GM21360 (cell line): ENCODE measurements at regions not wholly inside any gene's neighbourhood (a gene's known extent, or its start where the extent isn't known, plus 50 kb on each side); places are given as distances from the start of the nearest gene placed in this dataset.

Source experiments
- ATAC-seq: cut with Tn5 transposase; IDR thresholded peaks from one replicate; pipeline ENCODE4 v1.9.1; 2021; ENCODE audit warnings: mild to moderate bottlenecking, moderate library complexity; ENCODE audit not compliant: unreplicated experiment

GRCh38 chr17:73782641-73783381 is 138.6 kb upstream of the SDK2 start:
- ATAC-seq = no peak

GRCh38 chr17:73783382-73783766 is 139.1 kb upstream of the SDK2 start:
- no peak for ATAC-seq

GRCh38 chr17:73783945-73784603 is 139.8 kb upstream of the SDK2 start:
- no peak for ATAC-seq

GRCh38 chr17:73785496-73785895 is 141.3 kb upstream of the SDK2 start:
- no peak for ATAC-seq

GRCh38 chr17:73785958-73786743 is 141.9 kb upstream of the SDK2 start:
- no peak for ATAC-seq

- ATAC-seq = no peak
Observed at GRCh38 chr17:73787076-73788059, 143.1 kb upstream of the SDK2 start.

- ATAC-seq = no peak
Observed at GRCh38 chr17:73788111-73788510, 143.9 kb upstream of the SDK2 start.

GRCh38 chr17:73791121-73791520 is 146.9 kb upstream of the SDK2 start:
- ATAC-seq = no peak

GRCh38 chr17:73791631-73792030 is 147.4 kb upstream of the SDK2 start:
- ATAC-seq = no peak

GRCh38 chr17:73792994-73793393 is 148.7 kb upstream of the SDK2 start:
- no peak for ATAC-seq

- ATAC-seq = no peak
Observed at GRCh38 chr17:73794336-73794735, 150.1 kb upstream of the SDK2 start.

- ATAC-seq = no peak
Observed at GRCh38 chr17:73795730-73796129, 151.5 kb upstream of the SDK2 start.

GRCh38 chr17:73797594-73798110 is 153.4 kb upstream of the SDK2 start:
- ATAC-seq = no peak

- no peak for ATAC-seq
Observed at GRCh38 chr17:73798111-73798748, 154.0 kb upstream of the SDK2 start.

GRCh38 chr17:73799096-73799495 is 154.9 kb upstream of the SDK2 start:
- no peak for ATAC-seq

GRCh38 chr17:73799781-73800627 is 155.8 kb upstream of the SDK2 start:
- ATAC-seq = no peak

GRCh38 chr17:73800893-73801292 is 156.6 kb upstream of the SDK2 start:
- ATAC-seq = no peak

- ATAC-seq = no peak
Observed at GRCh38 chr17:73801455-73802100, 157.3 kb upstream of the SDK2 start.

GRCh38 chr17:73802314-73802713 is 158.1 kb upstream of the SDK2 start:
- ATAC-seq = no peak
